ENCODE measurements at regions not wholly inside any gene's neighbourhood (a gene's known extent, or its start where the extent isn't known, plus 50 kb on each side); places are given as distances from the start of the nearest gene placed in this dataset.

DNA sequence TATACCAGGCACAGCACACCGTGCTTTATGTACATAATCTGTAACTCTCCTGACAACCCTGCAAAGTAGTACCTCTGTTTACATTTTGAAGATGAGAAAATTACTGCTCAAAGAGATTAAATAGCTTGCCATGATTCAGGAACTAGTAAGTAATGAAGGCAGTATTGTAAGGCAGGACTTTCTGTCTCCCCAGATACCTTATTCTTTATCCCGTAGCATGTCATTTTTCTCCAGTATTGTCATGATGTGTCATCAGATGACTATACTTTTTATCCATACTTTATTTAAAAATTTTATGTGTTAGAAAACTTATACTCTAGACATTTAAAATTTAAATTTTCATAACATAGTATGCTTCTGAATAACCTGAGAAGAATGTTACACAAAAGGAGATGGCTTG lies 188.3 kb upstream of the NUDT6 start:
- H2AFZ ChIP-seq (ENCODE audit: low read depth): no peak overlapping the region
- H3K9ac ChIP-seq: no peak overlapping the region
- TF ChIP-seq, protein P1, sequence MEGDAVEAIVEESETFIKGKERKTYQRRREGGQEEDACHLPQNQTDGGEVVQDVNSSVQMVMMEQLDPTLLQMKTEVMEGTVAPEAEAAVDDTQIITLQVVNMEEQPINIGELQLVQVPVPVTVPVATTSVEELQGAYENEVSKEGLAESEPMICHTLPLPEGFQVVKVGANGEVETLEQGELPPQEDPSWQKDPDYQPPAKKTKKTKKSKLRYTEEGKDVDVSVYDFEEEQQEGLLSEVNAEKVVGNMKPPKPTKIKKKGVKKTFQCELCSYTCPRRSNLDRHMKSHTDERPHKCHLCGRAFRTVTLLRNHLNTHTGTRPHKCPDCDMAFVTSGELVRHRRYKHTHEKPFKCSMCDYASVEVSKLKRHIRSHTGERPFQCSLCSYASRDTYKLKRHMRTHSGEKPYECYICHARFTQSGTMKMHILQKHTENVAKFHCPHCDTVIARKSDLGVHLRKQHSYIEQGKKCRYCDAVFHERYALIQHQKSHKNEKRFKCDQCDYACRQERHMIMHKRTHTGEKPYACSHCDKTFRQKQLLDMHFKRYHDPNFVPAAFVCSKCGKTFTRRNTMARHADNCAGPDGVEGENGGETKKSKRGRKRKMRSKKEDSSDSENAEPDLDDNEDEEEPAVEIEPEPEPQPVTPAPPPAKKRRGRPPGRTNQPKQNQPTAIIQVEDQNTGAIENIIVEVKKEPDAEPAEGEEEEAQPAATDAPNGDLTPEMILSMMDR (conservative IDR thresholded peaks at IDR 0.05; ENCODE audit: low read depth, low read length): no peak
- H3K4me1 ChIP-seq (ENCODE audit: low read depth, poor library complexity, severe bottlenecking): no peaks in the 10 kb centered on the region
- H3K36me3 ChIP-seq (ENCODE audit: insufficient read depth): no peaks in the 10 kb centered on the region
- no peak overlapping the region for H3K27ac ChIP-seq
- no peaks in the 10 kb centered on the region for H3K27me3 ChIP-seq (ENCODE audit: insufficient read depth, low read depth)
- no peaks in the 10 kb centered on the region for H3K79me2 ChIP-seq (ENCODE audit: insufficient read depth, low read depth)
- H3K4me2 ChIP-seq: no peak overlapping the region
- no peak overlapping the region for H3K4me3 ChIP-seq (IDR thresholded peaks at IDR 0.05; ENCODE audit: insufficient read depth, low read depth, low read length)
- no peaks in the 10 kb centered on the region for H4K20me1 ChIP-seq (ENCODE audit: insufficient read depth)

DNA sequence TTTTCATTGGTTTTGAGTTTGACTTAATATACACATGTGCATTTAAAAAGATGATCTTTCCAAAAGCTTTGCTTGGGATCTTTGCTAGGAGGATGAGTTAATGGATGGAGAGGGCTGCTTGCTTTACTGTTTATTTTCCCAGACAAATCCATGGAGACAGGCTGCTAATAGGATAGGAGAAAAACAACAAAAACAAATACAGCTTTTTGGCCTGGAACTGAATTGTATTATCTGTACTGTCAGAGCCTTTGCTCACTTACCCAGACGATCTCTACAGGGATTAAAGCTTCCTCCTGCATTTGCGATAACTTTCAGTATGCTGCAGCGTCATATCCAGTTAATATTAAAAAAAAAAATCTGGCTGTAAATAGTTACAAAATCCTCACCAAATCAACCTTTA lies 190.8 kb upstream of the NUDT6 start:
- Histone ChIP-seq H3K79me2 (ENCODE audit: insufficient read depth, low read depth) (no peaks in the 10 kb centered on the region), H3K27ac (no peak overlapping the region), H3K4me3 (IDR thresholded peaks at IDR 0.05; ENCODE audit: insufficient read depth, low read depth, low read length) (no peak overlapping the region), H4K20me1 (ENCODE audit: insufficient read depth) (no peaks in the 10 kb centered on the region), H3K27me3 (ENCODE audit: insufficient read depth, low read depth) (no peaks in the 10 kb centered on the region), H3K9ac (no peak overlapping the region), H3K4me2 (no peak overlapping the region), H2AFZ (ENCODE audit: low read depth) (no peak overlapping the region), H3K4me1 (ENCODE audit: low read depth, poor library complexity, severe bottlenecking) (no peaks in the 10 kb centered on the region), H3K36me3 (ENCODE audit: insufficient read depth) (no peaks in the 10 kb centered on the region)
- TF ChIP-seq, protein P1 (conservative IDR thresholded peaks at IDR 0.05; ENCODE audit: low read depth, low read length): no peak

DNA sequence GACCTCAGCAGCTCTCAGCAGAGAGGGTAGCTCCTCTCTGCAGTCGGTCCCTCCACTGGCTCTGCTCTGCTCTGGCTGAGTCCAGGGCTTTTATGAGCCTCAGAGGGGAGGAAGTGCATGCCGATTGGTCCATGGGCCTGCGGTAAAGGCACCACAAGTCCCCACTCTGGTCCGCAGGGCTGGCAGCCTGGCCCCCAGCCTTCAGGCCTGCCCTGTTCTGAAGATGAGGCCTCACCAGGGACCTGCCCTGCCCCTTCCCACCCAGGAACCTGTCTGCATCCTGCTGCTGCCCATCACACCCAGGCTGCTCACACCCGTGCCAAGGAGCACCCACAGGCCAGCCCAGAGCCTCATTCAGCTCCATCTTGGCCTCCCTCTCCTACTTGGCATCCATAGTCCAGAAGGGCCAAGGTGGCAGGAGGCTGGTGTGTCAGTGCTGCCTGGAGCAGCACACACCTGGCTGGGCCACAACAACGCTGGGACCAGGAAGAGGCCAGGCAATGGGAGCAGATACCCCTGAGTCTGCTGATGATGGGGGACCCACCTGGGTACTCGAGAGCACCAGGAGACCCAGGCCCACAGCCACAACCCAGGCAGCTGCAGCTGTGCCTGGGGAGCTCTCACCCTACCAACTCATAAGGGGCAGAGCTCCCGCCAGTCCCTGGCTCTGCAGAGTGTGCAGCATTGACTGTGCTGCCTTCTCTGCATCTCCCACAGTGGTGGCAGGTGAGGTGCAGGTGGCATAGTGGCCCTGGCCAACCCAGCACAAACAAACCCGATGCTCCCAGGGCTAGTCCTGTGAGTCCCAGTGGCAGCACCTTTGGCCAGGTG lies 191.9 kb upstream of the NUDT6 start:
- H3K79me2 ChIP-seq (ENCODE audit: insufficient read depth, low read depth): no peaks in the 10 kb centered on the region
- no peak overlapping the region for H3K4me3 ChIP-seq (IDR thresholded peaks at IDR 0.05; ENCODE audit: insufficient read depth, low read depth, low read length)
- no peak overlapping the region for H3K27ac ChIP-seq
- no peak overlapping the region for H3K4me2 ChIP-seq
- no peaks in the 10 kb centered on the region for H3K27me3 ChIP-seq (ENCODE audit: insufficient read depth, low read depth)
- H3K4me1 ChIP-seq (ENCODE audit: low read depth, poor library complexity, severe bottlenecking): no peaks in the 10 kb centered on the region
- H3K9ac ChIP-seq: no peak overlapping the region
- no peak overlapping the region for H2AFZ ChIP-seq (ENCODE audit: low read depth)
- TF ChIP-seq, protein P1 (conservative IDR thresholded peaks at IDR 0.05; ENCODE audit: low read depth, low read length): no peak
- no peaks in the 10 kb centered on the region for H3K36me3 ChIP-seq (ENCODE audit: insufficient read depth)
- no peaks in the 10 kb centered on the region for H4K20me1 ChIP-seq (ENCODE audit: insufficient read depth)

DNA sequence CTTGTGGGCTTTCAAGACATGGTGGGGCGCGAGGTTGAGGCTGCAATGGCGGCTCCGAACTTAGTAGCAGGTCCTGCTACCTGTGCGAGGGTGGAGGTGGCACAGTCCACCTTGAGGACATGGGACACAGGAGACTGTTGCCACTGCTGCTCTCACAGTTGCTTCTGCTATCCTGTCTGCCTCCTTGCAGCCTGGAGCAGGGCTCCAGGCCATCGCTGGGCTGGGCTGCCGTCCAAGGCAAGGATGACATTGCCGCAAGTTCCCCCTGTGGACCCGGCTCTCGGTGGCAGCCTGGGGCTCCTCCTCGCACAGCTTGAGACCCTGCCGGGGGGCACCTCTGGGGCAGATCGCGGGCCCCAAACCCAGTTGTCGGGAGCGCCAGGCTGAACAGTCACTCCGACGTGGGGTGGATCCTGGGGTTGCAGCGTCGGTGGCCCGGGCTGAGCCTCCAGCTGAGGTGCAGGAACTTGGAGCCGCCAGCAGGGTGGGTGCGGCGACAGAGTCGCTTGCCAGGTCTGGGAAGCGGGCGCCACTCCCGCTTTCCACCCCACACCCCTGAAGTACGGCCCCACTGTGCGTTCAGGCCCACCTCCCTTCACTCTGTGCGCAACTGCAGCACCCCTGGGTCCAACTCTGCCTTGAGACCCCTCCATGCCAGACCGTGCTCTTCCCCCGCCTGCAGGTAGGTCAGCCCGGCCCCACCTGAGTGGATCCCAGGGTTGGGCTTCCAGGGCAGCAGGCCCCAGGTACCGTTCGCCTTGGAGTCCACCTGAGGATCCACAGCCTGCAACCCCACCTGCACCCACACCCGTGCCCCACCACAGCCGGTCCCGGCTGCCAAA lies 192.7 kb upstream of the NUDT6 start:
- Histone ChIP-seq H3K4me1 (ENCODE audit: low read depth, poor library complexity, severe bottlenecking) (no peaks in the 10 kb centered on the region), H3K4me3 (IDR thresholded peaks at IDR 0.05; ENCODE audit: insufficient read depth, low read depth, low read length) (no peak overlapping the region), H3K9ac (no peak overlapping the region), H3K79me2 (ENCODE audit: insufficient read depth, low read depth) (no peaks in the 10 kb centered on the region), H2AFZ (ENCODE audit: low read depth) (no peak overlapping the region), H4K20me1 (ENCODE audit: insufficient read depth) (no peaks in the 10 kb centered on the region), H3K4me2 (no peak overlapping the region), H3K36me3 (ENCODE audit: insufficient read depth) (no peaks in the 10 kb centered on the region), H3K27ac (no peak overlapping the region), H3K27me3 (ENCODE audit: insufficient read depth, low read depth) (no peaks in the 10 kb centered on the region)
- TF ChIP-seq, protein P1 (conservative IDR thresholded peaks at IDR 0.05; ENCODE audit: low read depth, low read length): no peak

All from KMS-11 (cell line).